Keratinocyte (primary cell): ENCODE measurements at regions not wholly inside any gene's neighbourhood (a gene's known extent, or its start where the extent isn't known, plus 50 kb on each side); places are given as distances from the start of the nearest gene placed in this dataset.

Experiments used
- DNase-seq: peaks from one replicate; pipeline ENCODE4 v3.0.0-alpha.2; 2011; ENCODE audit warnings: low read depth, missing footprints, low spot score
- FAIRE-seq: peaks from 2 replicates; lab custom pipeline; 2011; peaks lifted over from hg19 to GRCh38; lab: Jason Lieb, UNC
- H2AFZ ChIP-seq: 2 replicates; pipeline ENCODE4 v1.6.0; 2012; ENCODE audit warnings: low read length, control low read depth, inconsistent platforms; ENCODE audit not compliant: control insufficient read depth
- H3K27ac ChIP-seq: 2 replicates; pipeline ENCODE4 v1.5.1; 2011; ENCODE audit warnings: low read length; ENCODE audit not compliant: control insufficient read depth, insufficient read depth
- H3K27me3 ChIP-seq: 3 replicates; pipeline ENCODE4 v1.6.0; 2011; ENCODE audit warnings: low read length; ENCODE audit not compliant: control insufficient read depth, insufficient read depth; ENCODE audit errors: extremely low read depth
- H3K36me3 ChIP-seq, 2 experiments: 2 replicates in 1 of 2; 3 replicates in 1 of 2; pipeline ENCODE4 v1.5.1; 2011; ENCODE audit warnings: low read length in 2 of 2, mild to moderate bottlenecking in 1 of 2; ENCODE audit not compliant: control insufficient read depth in 2 of 2, insufficient read depth in 2 of 2; ENCODE audit errors: extremely low read depth in 1 of 2
- H3K4me1 ChIP-seq: 3 replicates; pipeline ENCODE4 v1.5.1; 2011; ENCODE audit warnings: low read length; ENCODE audit not compliant: control insufficient read depth, insufficient read depth; ENCODE audit errors: extremely low read depth
- H3K4me2 ChIP-seq: 3 replicates; pipeline ENCODE4 v1.6.0; 2011; ENCODE audit warnings: low read depth, low read length; ENCODE audit not compliant: control insufficient read depth, insufficient read depth; ENCODE audit errors: extremely low read depth
- H3K4me3 ChIP-seq, 3 experiments: fragments of 200-600 bp in 1 of 3; sonication (generic) in 1 of 3; 2 replicates in 2 of 3; 3 replicates in 1 of 3; pipeline ENCODE4 v1.5.1; 2011 to 2016; ENCODE audit warnings: low read length in 3 of 3, mild to moderate bottlenecking in 3 of 3, control low read depth in 2 of 3, inconsistent platforms in 1 of 3, low read depth in 1 of 3, mixed read lengths in 1 of 3, mixed run types in 1 of 3, moderate library complexity in 1 of 3; ENCODE audit not compliant: control insufficient read depth in 2 of 3, insufficient read depth in 2 of 3; ENCODE audit errors: extremely low read depth in 1 of 3
- H3K79me2 ChIP-seq: 2 replicates; pipeline ENCODE4 v1.6.0; 2012; ENCODE audit warnings: low read length; ENCODE audit not compliant: control insufficient read depth, insufficient read depth
- H3K9ac ChIP-seq: 3 replicates; pipeline ENCODE4 v1.6.0; 2011; ENCODE audit warnings: low read length; ENCODE audit not compliant: control insufficient read depth, insufficient read depth; ENCODE audit errors: extremely low read depth
- H3K9me1 ChIP-seq: 3 replicates; pipeline ENCODE4 v1.6.0; 2011; ENCODE audit warnings: low read length; ENCODE audit not compliant: control insufficient read depth, insufficient read depth; ENCODE audit errors: extremely low read depth
- H3K9me3 ChIP-seq: 2 replicates; pipeline ENCODE4 v1.5.1; 2012; ENCODE audit warnings: low read depth, low read length; ENCODE audit not compliant: control insufficient read depth
- H4K20me1 ChIP-seq: 3 replicates; pipeline ENCODE4 v1.6.0; 2011; ENCODE audit warnings: low read length; ENCODE audit not compliant: control insufficient read depth, insufficient read depth; ENCODE audit errors: extremely low read depth
- EZH2 ChIP-seq: IDR thresholded peaks from one replicate; pipeline ENCODE4 v1.6.1; 2012; ENCODE audit warnings: inconsistent platforms, mild to moderate bottlenecking, low read length, moderate library complexity
- dilution Hi-C: fragments of 300-500 bp; cut with MboI; formaldehyde crosslinking; loops from one replicate; pipeline ENCODE4 v1.7.0; 2020; ENCODE audit warnings: low sequenced_read_pairs; ENCODE audit not compliant: extremely low pct_ligation_motif_present
- TF ChIP-seq, protein P1 (sequence below), 3 experiments: IDR thresholded peaks in 1 of 3; conservative IDR thresholded peaks in 1 of 3; optimal IDR thresholded peaks in 1 of 3; 2 replicates in 2 of 3; 3 replicates in 1 of 3; pipeline versions ENCODE3 to v1.5.1; 2011; ENCODE audit warnings: low read length in 3 of 3, mild to moderate bottlenecking in 3 of 3, moderate library complexity in 2 of 3, control low read depth in 1 of 3, inconsistent platforms in 1 of 3; ENCODE audit not compliant: insufficient read depth in 2 of 3; ENCODE audit errors: extremely low read depth in 1 of 3

DNA sequence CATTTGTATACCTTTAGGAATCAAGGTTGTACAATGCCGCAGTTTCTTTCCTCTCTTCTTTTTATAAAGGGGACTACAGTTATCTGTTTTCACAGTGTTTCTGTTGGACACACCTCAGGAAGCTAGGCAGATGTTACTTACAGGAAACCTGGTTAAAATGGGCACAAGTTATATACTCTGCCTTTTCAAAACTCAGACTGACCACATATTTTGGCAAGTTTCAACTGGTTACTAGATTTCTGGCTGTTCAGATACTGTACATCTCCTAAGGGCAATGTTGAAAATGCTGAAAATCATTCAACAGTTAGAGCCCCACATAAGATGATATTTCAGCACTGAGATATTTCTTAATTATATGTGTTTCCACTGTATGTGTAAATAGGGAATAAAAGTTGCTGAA lies 92.5 kb upstream of the SLC35B3 start:
- H2AFZ ChIP-seq = peak overlapping the region; percentile 50
- DNase-seq (no peak), FAIRE-seq (no peak)
- no peaks in the 10 kb centered on the region for H4K20me1 ChIP-seq
- H3K9ac ChIP-seq = no peak overlapping the region
- H3K4me3 ChIP-seq = no peak overlapping the region
- no peaks in the 10 kb centered on the region for H3K9me1 ChIP-seq
- H3K4me1 ChIP-seq = peaks cover 6% of the 10 kb centered on the region
- no peaks in the 10 kb centered on the region for H3K27me3 ChIP-seq
- TF ChIP-seq, protein P1, sequence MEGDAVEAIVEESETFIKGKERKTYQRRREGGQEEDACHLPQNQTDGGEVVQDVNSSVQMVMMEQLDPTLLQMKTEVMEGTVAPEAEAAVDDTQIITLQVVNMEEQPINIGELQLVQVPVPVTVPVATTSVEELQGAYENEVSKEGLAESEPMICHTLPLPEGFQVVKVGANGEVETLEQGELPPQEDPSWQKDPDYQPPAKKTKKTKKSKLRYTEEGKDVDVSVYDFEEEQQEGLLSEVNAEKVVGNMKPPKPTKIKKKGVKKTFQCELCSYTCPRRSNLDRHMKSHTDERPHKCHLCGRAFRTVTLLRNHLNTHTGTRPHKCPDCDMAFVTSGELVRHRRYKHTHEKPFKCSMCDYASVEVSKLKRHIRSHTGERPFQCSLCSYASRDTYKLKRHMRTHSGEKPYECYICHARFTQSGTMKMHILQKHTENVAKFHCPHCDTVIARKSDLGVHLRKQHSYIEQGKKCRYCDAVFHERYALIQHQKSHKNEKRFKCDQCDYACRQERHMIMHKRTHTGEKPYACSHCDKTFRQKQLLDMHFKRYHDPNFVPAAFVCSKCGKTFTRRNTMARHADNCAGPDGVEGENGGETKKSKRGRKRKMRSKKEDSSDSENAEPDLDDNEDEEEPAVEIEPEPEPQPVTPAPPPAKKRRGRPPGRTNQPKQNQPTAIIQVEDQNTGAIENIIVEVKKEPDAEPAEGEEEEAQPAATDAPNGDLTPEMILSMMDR (optimal IDR thresholded peaks at IDR 0.05 in 1 of 3, IDR thresholded peaks at IDR 0.05 in 1 of 3, conservative IDR thresholded peaks at IDR 0.05 in 1 of 3; ENCODE audit: extremely low read depth in 1 of 3, insufficient read depth in 2 of 3, low read length in 3 of 3) = no peak
- dilution Hi-C loops = no loop called here
- no peak overlapping the region for H3K4me2 ChIP-seq
- H3K36me3 ChIP-seq = no peaks in the 10 kb centered on the region
- no peak overlapping the region for H3K27ac ChIP-seq
- H3K9me3 ChIP-seq = no peaks in the 10 kb centered on the region
- no peaks in the 10 kb centered on the region for H3K79me2 ChIP-seq

DNA sequence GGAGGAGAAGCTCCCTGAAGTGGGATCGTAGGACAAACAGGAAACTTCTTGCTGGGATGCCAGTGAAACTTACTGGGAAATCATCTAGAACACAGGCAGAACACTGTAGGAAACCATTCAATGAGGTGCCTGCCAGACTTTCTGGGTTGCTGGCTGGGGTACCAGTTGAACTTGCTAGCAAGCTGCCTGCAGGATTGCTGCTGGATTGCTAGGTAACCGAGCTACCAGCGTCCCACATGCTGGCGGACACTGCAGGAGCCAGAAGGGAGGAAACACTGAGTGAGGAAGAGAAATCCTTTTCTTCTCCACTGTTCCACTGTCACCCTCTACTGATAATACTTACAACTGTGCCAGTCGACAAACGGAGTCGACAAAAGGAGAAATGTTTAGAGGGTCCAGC lies 91.3 kb upstream of the SLC35B3 start:
- Histone ChIP-seq H3K4me3 (no peak overlapping the region), H3K4me2 (no peak overlapping the region), H3K9ac (no peak overlapping the region), H3K9me3 (no peaks in the 10 kb centered on the region), H3K36me3 (no peaks in the 10 kb centered on the region), H3K27me3 (no peaks in the 10 kb centered on the region), H3K79me2 (no peaks in the 10 kb centered on the region), H3K27ac (no peak overlapping the region), H4K20me1 (no peaks in the 10 kb centered on the region), H3K9me1 (no peaks in the 10 kb centered on the region), H3K4me1 (peaks cover 6% of the 10 kb centered on the region), H2AFZ (no peak overlapping the region)
- TF ChIP-seq EZH2 = no peak
- TF ChIP-seq, protein P1 (optimal IDR thresholded peaks at IDR 0.05 in 1 of 3, IDR thresholded peaks at IDR 0.05 in 1 of 3, conservative IDR thresholded peaks at IDR 0.05 in 1 of 3; ENCODE audit: extremely low read depth in 1 of 3, insufficient read depth in 2 of 3, low read length in 3 of 3) = no peak
- dilution Hi-C loops = no loop called here
- FAIRE-seq (no peak), DNase-seq (no peak)
